ENCODE measurements at regions not wholly inside any gene's neighbourhood (a gene's known extent, or its start where the extent isn't known, plus 50 kb on each side); places are given as distances from the start of the nearest gene placed in this dataset.

GRCh38 chr1:69139007-69139406 is 428.7 kb upstream of the LRRC7 start:
- TF ChIP-seq CTCF (IDR thresholded peaks at IDR 0.05; ENCODE audit: insufficient read depth in 1 of 2, low read depth in 1 of 2, low read length in 1 of 2, severe bottlenecking in 1 of 2, unreplicated experiment in 1 of 2): no peak
- intact Hi-C loops (cut with micrococcal nuclease; ENCODE audit: unreplicated experiment): no loop called here
- no peaks in the 10 kb centered on the region for H3K27me3 Mint-ChIP-seq (ENCODE audit: insufficient read depth, unreplicated experiment)
- POLR2A ChIA-PET: no interaction called here
- CTCF ChIA-PET: no interaction called here
- H3K9me3 Mint-ChIP-seq (ENCODE audit: unreplicated experiment): no peaks in the 10 kb centered on the region
- BruUV-seq (replicated peaks): no TSS peak
- H3K36me3 Mint-ChIP-seq (ENCODE audit: insufficient read depth, unreplicated experiment): no peaks in the 10 kb centered on the region
- Histone ChIP-seq H3K9me3 (no peaks in the 10 kb centered on the region), H3K4me3 (ENCODE audit: low read depth, low read length) (no peak overlapping the region), H3K36me3 (ENCODE audit: control insufficient read depth, insufficient read depth, low read length) (no peaks in the 10 kb centered on the region), H3K27me3 (replicated peaks; ENCODE audit: control insufficient read depth, insufficient read depth, low read length) (no peaks in the 10 kb centered on the region), H3K4me1 (no peaks in the 10 kb centered on the region)
- no peak for DNase-seq
- H3K4me3 Mint-ChIP-seq (ENCODE audit: unreplicated experiment): no peak overlapping the region
- no peaks in the 10 kb centered on the region for H3K4me1 Mint-ChIP-seq (ENCODE audit: low read depth, unreplicated experiment)
- H3K27ac Mint-ChIP-seq (ENCODE audit: unreplicated experiment): no peak overlapping the region

DNA sequence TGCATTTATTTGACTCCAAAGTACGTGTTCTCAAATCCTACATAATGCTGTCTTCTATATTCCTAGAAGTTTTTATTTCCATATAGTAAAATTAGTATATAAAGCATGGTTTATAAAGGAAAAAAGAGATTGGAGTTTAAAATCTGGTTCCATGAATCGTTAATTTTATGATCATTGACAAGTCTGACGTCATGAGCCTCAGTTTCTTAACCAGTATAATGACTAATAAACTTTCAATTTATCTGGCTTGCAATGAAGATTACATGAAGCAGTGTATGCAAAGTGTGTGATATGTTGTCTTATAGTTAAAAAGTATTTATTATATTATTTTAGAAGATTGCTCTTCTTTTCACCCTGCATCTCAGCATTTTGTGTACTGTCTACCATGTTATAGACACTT is 421.4 kb upstream of the LRRC7 start:
- no peaks in the 10 kb centered on the region for H3K27me3 Mint-ChIP-seq (ENCODE audit: insufficient read depth, unreplicated experiment)
- Histone ChIP-seq H3K9me3 (no peaks in the 10 kb centered on the region), H3K27me3 (replicated peaks; ENCODE audit: control insufficient read depth, insufficient read depth, low read length) (no peaks in the 10 kb centered on the region), H3K4me1 (no peaks in the 10 kb centered on the region), H3K4me3 (ENCODE audit: low read depth, low read length) (no peak overlapping the region), H3K36me3 (ENCODE audit: control insufficient read depth, insufficient read depth, low read length) (no peaks in the 10 kb centered on the region)
- BruUV-seq (replicated peaks): no TSS peak
- TF ChIP-seq CTCF (IDR thresholded peaks at IDR 0.05; ENCODE audit: insufficient read depth in 1 of 2, low read depth in 1 of 2, low read length in 1 of 2, severe bottlenecking in 1 of 2, unreplicated experiment in 1 of 2): no peak
- no peak overlapping the region for H3K4me3 Mint-ChIP-seq (ENCODE audit: unreplicated experiment)
- no peak overlapping the region for H3K27ac Mint-ChIP-seq (ENCODE audit: unreplicated experiment)
- CTCF ChIA-PET: no interaction called here
- intact Hi-C loops (cut with micrococcal nuclease; ENCODE audit: unreplicated experiment): no loop called here
- H3K4me1 Mint-ChIP-seq (ENCODE audit: low read depth, unreplicated experiment): no peaks in the 10 kb centered on the region
- POLR2A ChIA-PET: no interaction called here
- no peaks in the 10 kb centered on the region for H3K36me3 Mint-ChIP-seq (ENCODE audit: insufficient read depth, unreplicated experiment)
- no peak for DNase-seq
- no peaks in the 10 kb centered on the region for H3K9me3 Mint-ChIP-seq (ENCODE audit: unreplicated experiment)

DNA sequence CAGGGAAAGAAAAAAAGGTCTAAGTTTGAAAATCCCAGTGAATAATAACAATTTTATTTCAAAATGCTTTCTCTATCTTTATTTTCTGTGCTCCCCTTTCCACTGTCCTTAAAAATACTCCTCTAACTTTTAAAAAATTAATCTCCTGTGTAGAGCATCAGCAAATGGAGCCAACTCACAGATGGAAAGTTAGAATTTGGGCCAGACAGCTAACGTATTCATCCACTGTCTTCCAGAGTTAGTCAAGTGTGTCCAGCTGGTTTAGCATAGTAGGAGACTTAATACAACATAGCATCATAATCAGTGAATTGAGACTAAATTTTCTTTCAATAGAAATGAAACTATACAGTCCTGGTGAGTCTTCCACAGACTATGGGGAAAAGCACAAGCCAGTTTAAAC is 419.0 kb upstream of the LRRC7 start:
- intact Hi-C loops (cut with micrococcal nuclease; ENCODE audit: unreplicated experiment): no loop called here
- Histone ChIP-seq H3K36me3 (ENCODE audit: control insufficient read depth, insufficient read depth, low read length) (no peaks in the 10 kb centered on the region), H3K27me3 (replicated peaks; ENCODE audit: control insufficient read depth, insufficient read depth, low read length) (no peaks in the 10 kb centered on the region), H3K4me1 (no peaks in the 10 kb centered on the region), H3K4me3 (ENCODE audit: low read depth, low read length) (no peak overlapping the region), H3K9me3 (no peaks in the 10 kb centered on the region)
- ChIA-PET CTCF (no interaction called here), POLR2A (no interaction called here)
- no TSS peak for BruUV-seq (replicated peaks)
- no peaks in the 10 kb centered on the region for H3K36me3 Mint-ChIP-seq (ENCODE audit: insufficient read depth, unreplicated experiment)
- no peaks in the 10 kb centered on the region for H3K4me1 Mint-ChIP-seq (ENCODE audit: low read depth, unreplicated experiment)
- H3K27ac Mint-ChIP-seq (ENCODE audit: unreplicated experiment): no peak overlapping the region
- no peaks in the 10 kb centered on the region for H3K27me3 Mint-ChIP-seq (ENCODE audit: insufficient read depth, unreplicated experiment)
- DNase-seq: no peak
- H3K4me3 Mint-ChIP-seq (ENCODE audit: unreplicated experiment): no peak overlapping the region
- TF ChIP-seq CTCF (IDR thresholded peaks at IDR 0.05; ENCODE audit: insufficient read depth in 1 of 2, low read depth in 1 of 2, low read length in 1 of 2, severe bottlenecking in 1 of 2, unreplicated experiment in 1 of 2): no peak
- no peaks in the 10 kb centered on the region for H3K9me3 Mint-ChIP-seq (ENCODE audit: unreplicated experiment)
